ENCODE measurements at regions not wholly inside any gene's neighbourhood (a gene's known extent, or its start where the extent isn't known, plus 50 kb on each side); places are given as distances from the start of the nearest gene placed in this dataset.

GRCh38 chr18:33898427-33898826 is 320.4 kb downstream of the ASXL3 start:
- ChIA-PET CTCF (interaction anchor here (0.6 kb wide), 1 partner anchor 77 kb away, joined by 3 read pairs; no protein-coding TSS in a partner anchor), POLR2A (no interaction called here)
- TF ChIP-seq, protein P1, sequence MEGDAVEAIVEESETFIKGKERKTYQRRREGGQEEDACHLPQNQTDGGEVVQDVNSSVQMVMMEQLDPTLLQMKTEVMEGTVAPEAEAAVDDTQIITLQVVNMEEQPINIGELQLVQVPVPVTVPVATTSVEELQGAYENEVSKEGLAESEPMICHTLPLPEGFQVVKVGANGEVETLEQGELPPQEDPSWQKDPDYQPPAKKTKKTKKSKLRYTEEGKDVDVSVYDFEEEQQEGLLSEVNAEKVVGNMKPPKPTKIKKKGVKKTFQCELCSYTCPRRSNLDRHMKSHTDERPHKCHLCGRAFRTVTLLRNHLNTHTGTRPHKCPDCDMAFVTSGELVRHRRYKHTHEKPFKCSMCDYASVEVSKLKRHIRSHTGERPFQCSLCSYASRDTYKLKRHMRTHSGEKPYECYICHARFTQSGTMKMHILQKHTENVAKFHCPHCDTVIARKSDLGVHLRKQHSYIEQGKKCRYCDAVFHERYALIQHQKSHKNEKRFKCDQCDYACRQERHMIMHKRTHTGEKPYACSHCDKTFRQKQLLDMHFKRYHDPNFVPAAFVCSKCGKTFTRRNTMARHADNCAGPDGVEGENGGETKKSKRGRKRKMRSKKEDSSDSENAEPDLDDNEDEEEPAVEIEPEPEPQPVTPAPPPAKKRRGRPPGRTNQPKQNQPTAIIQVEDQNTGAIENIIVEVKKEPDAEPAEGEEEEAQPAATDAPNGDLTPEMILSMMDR (IDR thresholded peaks at IDR 0.05; ENCODE audit: insufficient read depth, low read length, missing control alignments) = no peak
- no peak overlapping the region for H3K4me3 ChIP-seq (ENCODE audit: low read depth, low read length)
- no peak for DNase-seq (ENCODE audit: low read depth, low spot score)

- CTCF ChIA-PET = no interaction called here
- no peak for DNase-seq (ENCODE audit: low read depth, low spot score)
- POLR2A ChIA-PET = no interaction called here
- H3K4me3 ChIP-seq (ENCODE audit: low read depth, low read length) = no peak overlapping the region
- TF ChIP-seq, protein P1 (IDR thresholded peaks at IDR 0.05; ENCODE audit: insufficient read depth, low read length, missing control alignments) = no peak
Observed at GRCh38 chr18:33878213-33878612, 300.2 kb downstream of the ASXL3 start.

GRCh38 chr18:33875029-33875565 is 297.1 kb downstream of the ASXL3 start:
- ChIA-PET POLR2A (no interaction called here), CTCF (no interaction called here)
- TF ChIP-seq, protein P1 (IDR thresholded peaks at IDR 0.05; ENCODE audit: insufficient read depth, low read length, missing control alignments) = no peak

GRCh38 chr18:33873112-33873511 is 295.1 kb downstream of the ASXL3 start:
- ChIA-PET CTCF (no interaction called here), POLR2A (no interaction called here)
- TF ChIP-seq, protein P1 (IDR thresholded peaks at IDR 0.05; ENCODE audit: insufficient read depth, low read length, missing control alignments) = no peak
- H3K4me3 ChIP-seq (ENCODE audit: low read depth, low read length) = no peak overlapping the region
- no peak for DNase-seq (ENCODE audit: low read depth, low spot score)

More at GRCh38 chr18:33875029-33875565, 297.1 kb downstream of the ASXL3 start:
- DNase-seq (ENCODE audit: low read depth, low spot score) = no peak
- no peak overlapping the region for H3K4me3 ChIP-seq (ENCODE audit: low read depth, low read length)

GRCh38 chr18:33871363-33872025 is 293.5 kb downstream of the ASXL3 start:
- no peak for DNase-seq (ENCODE audit: low read depth, low spot score)
- TF ChIP-seq, protein P1 (IDR thresholded peaks at IDR 0.05; ENCODE audit: insufficient read depth, low read length, missing control alignments) = no peak
- POLR2A ChIA-PET = no interaction called here
- H3K4me3 ChIP-seq (ENCODE audit: low read depth, low read length) = no peak overlapping the region
- CTCF ChIA-PET = no interaction called here

GRCh38 chr18:33870059-33870458 is 292.0 kb downstream of the ASXL3 start:
- DNase-seq (ENCODE audit: low read depth, low spot score) = no peak
- TF ChIP-seq, protein P1 (IDR thresholded peaks at IDR 0.05; ENCODE audit: insufficient read depth, low read length, missing control alignments) = no peak
- no peak overlapping the region for H3K4me3 ChIP-seq (ENCODE audit: low read depth, low read length)
- ChIA-PET CTCF (no interaction called here), POLR2A (no interaction called here)
